ENCODE measurements at regions not wholly inside any gene's neighbourhood (a gene's known extent, or its start where the extent isn't known, plus 50 kb on each side); places are given as distances from the start of the nearest gene placed in this dataset.

DNA sequence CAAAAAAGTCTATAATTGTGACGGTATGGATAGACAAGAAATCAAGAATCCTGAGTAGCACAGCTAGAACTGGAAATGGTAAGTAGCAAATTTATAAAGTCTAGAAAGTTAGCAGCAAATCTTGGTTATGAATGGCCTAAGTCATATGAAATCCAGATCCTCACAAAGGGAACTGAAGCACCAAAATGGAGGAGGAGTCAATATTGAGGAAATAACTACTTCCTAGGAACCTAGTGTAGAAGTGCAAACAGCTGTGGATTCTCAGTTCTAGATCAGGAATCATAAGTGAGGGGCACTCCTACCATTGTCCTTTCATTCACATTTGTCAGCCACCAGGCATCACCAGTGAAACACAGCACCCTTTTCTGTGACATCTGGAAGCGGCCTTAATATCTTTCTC, 202.2 kb upstream of the DCN start:
- TF ChIP-seq, protein P1, sequence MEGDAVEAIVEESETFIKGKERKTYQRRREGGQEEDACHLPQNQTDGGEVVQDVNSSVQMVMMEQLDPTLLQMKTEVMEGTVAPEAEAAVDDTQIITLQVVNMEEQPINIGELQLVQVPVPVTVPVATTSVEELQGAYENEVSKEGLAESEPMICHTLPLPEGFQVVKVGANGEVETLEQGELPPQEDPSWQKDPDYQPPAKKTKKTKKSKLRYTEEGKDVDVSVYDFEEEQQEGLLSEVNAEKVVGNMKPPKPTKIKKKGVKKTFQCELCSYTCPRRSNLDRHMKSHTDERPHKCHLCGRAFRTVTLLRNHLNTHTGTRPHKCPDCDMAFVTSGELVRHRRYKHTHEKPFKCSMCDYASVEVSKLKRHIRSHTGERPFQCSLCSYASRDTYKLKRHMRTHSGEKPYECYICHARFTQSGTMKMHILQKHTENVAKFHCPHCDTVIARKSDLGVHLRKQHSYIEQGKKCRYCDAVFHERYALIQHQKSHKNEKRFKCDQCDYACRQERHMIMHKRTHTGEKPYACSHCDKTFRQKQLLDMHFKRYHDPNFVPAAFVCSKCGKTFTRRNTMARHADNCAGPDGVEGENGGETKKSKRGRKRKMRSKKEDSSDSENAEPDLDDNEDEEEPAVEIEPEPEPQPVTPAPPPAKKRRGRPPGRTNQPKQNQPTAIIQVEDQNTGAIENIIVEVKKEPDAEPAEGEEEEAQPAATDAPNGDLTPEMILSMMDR (IDR thresholded peaks at IDR 0.05): no peak
- 80 to 85% methylated on average over 2 of the region's 2 CpGs for WGBS, 2 donors
- ATAC-seq (no peak), DNase-seq (no peak), FAIRE-seq (no peak)
- Histone ChIP-seq H3K9me3 (no peaks in the 10 kb centered on the region), H3K36me3 (no peaks in the 10 kb centered on the region), H3K4me1 (peaks cover 0 to 14% (median 8%) of the 10 kb centered on the region in 3 donors), H3K4me3 (no peak overlapping the region), H3K27me3 (no peaks in the 10 kb centered on the region), H3K27ac (peak overlapping the region in 2 of 4 donors; percentile 26 to 48)
- intact Hi-C loops (cut with DNase I): no loop called here

GRCh38 chr12:91384366-91384765, 201.7 kb upstream of the DCN start:
- ATAC-seq (peak; percentile 22 to 61 (median 50)), FAIRE-seq (no peak), DNase-seq (no peak)
- intact Hi-C loops (cut with DNase I): no loop called here
- H3K36me3 ChIP-seq: no peaks in the 10 kb centered on the region
- H3K4me3 ChIP-seq: no peak overlapping the region
- H3K27me3 ChIP-seq: no peaks in the 10 kb centered on the region
- 46 to 83% methylated on average over 1 of the region's 1 CpG for WGBS, 2 donors
- H3K9me3 ChIP-seq: no peaks in the 10 kb centered on the region
- TF ChIP-seq, protein P1 (IDR thresholded peaks at IDR 0.05): no peak
- peaks cover 0 to 14% (median 8%) of the 10 kb centered on the region in 3 donors for H3K4me1 ChIP-seq
- peak overlapping the region in 2 of 4 donors; percentile 26 to 48 for H3K27ac ChIP-seq

DNA sequence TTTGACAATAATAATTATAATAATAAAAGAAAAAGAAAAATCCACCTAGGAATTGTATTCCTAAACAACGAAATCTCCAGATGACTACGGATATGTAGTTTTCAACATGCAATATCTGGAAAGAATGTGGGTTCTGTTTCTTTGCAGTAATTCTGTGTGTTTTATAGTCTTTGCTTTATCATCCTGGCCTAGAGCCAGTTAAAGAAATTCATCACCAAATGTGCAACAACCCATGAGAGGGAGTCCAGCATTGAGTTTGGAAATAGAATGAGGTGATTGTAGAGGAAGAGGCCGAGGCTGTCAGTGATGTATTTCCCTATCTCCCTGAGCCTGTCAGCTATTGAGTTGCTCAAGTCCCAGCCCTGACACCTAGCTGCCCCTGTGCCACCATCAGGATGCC, 200.5 kb upstream of the DCN start:
- FAIRE-seq: no peak
- TF ChIP-seq, protein P1 (IDR thresholded peaks at IDR 0.05): no peak

GRCh38 chr12:91382081-91382543, 199.5 kb upstream of the DCN start:
- Histone ChIP-seq H3K36me3 (no peaks in the 10 kb centered on the region), H3K27ac (peak overlapping the region in 2 of 4 donors; percentile 63 to 71), H3K9me3 (no peaks in the 10 kb centered on the region), H3K27me3 (no peaks in the 10 kb centered on the region), H3K4me1 (peaks cover 0 to 14% (median 8%) of the 10 kb centered on the region in 3 donors), H3K4me3 (peak overlapping the region in 3 of 4 donors; percentile 11 to 28 (median 19))
- peak; percentile 44 to 88 (median 73) for DNase-seq
- intact Hi-C loops (cut with DNase I): no loop called here
- ATAC-seq: peak; percentile 68 to 90 (median 84)
- TF ChIP-seq, protein P1 (IDR thresholded peaks at IDR 0.05): peak; percentile 65 to 90 (median 73)
- 1% methylated on average over 4 of the region's 4 CpGs for WGBS, 2 donors
- FAIRE-seq: peak; percentile 13

More for the DNA sequence above, 200.5 kb upstream of the DCN start:
- 46 to 51% methylated on average over 3 of the region's 3 CpGs for WGBS, 2 donors
- intact Hi-C loops (cut with DNase I): no loop called here
- Histone ChIP-seq H3K4me3 (no peak overlapping the region), H3K4me1 (peaks cover 0 to 14% (median 8%) of the 10 kb centered on the region in 3 donors), H3K9me3 (no peaks in the 10 kb centered on the region), H3K27ac (peak overlapping the region in 1 of 4 donors; percentile 71), H3K36me3 (no peaks in the 10 kb centered on the region), H3K27me3 (no peaks in the 10 kb centered on the region)
- no peak for DNase-seq
- ATAC-seq: no peak

DNA sequence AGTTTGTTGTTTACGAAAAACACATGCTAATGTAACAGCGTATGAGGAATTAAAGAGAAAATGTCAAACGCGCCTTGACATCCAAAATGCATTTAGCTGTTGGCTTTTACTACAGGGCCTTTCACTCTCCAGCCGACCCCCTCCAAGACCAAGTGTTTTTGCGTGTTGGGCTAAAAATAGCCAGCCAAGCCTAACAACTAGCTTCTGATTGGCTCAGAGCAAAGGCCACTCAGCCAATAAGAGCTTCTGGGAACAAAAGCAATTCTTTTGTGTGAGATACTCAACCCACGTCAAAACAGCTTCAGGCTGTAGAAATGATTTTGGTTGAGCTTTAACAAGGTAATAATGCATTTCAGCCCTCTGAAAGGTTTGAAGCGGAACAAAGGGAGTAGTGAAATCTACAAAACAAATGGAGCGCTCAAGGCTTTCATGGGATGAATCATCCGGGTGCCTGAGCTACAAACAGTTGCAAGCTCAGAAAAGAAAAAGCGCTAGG, 198.7 kb upstream of the DCN start:
- DNase-seq (peak in 3 of 6 donors; percentile 24 to 35 (median 32)), ATAC-seq (peak; percentile 66 to 89 (median 83)), FAIRE-seq (no peak)
- TF ChIP-seq, protein P1 (IDR thresholded peaks at IDR 0.05): no peak
- Histone ChIP-seq H3K4me3 (peak overlapping the region; percentile 2 to 28 (median 15)), H3K27me3 (no peaks in the 10 kb centered on the region), H3K4me1 (peaks cover 0 to 14% (median 8%) of the 10 kb centered on the region in 3 donors), H3K27ac (peak overlapping the region in 2 of 4 donors; percentile 63 to 71), H3K9me3 (no peaks in the 10 kb centered on the region), H3K36me3 (no peaks in the 10 kb centered on the region)
- WGBS, 2 donors: 16 to 23% methylated on average over 11 of the region's 11 CpGs
- intact Hi-C loops (cut with DNase I): no loop called here

All from pancreas (tissue), 10 donors.